HepG2 (cell line): ENCODE measurements at regions not wholly inside any gene's neighbourhood (a gene's known extent, or its start where the extent isn't known, plus 50 kb on each side); places are given as distances from the start of the nearest gene placed in this dataset.

Experiments used
- ATAC-seq: fragments of 200-7000 bp; cut with Tn5 transposase; 3 replicates; pipeline ENCODE4 v1.9.1; 2020; ENCODE audit warnings: mild to moderate bottlenecking, moderate library complexity
- BruUV-seq: library from RNA; stranded (reverse); fragments of 400-500 nt; replicated peaks from 2 replicates; lab custom pipeline; 2021; lab: Mats Ljungman, UMichigan
- CTCF ChIA-PET: fragments of 300-600 bp; formaldehyde crosslinking; extraction: SDS; loops from one replicate; lab custom pipeline; 2021; ENCODE audit warnings: low total read pairs, inconsistent platforms, low intra/inter-chr PET ratio; lab: Yijun Ruan, JAX
- POLR2A ChIA-PET: fragments of 350-600 bp; sonication (Branson Sonifier 250); formaldehyde crosslinking; loops from one replicate; lab custom pipeline; 2020; ENCODE audit warnings: antibody characterized with exemption, inconsistent platforms; lab: Yijun Ruan, JAX
- DNase-seq: peaks from one replicate; pipeline ENCODE4 v3.0.0-alpha.2; 2015; ENCODE audit warnings: low spot score
- FAIRE-seq: peaks from 3 replicates; lab custom pipeline; 2011; peaks lifted over from hg19 to GRCh38; lab: Jason Lieb, UNC
- H2AFZ ChIP-seq: one replicate; pipeline ENCODE4 v1.6.1; 2011; ENCODE audit warnings: low read length, inconsistent platforms
- H3K27ac ChIP-seq: fragments of 300-600 bp; 3 replicates; pipeline ENCODE4 v1.8.0; 2011; ENCODE audit warnings: mixed run types, mild to moderate bottlenecking, mixed read lengths, low read length, inconsistent platforms; ENCODE audit not compliant: insufficient read depth; ENCODE audit errors: extremely low read length
- H3K27me3 ChIP-seq, 2 experiments: fragments of 200-600 bp in 1 of 2; 2 replicates in 1 of 2; 3 replicates in 1 of 2; pipeline versions ENCODE4 v1.6.0 to v1.8.0; 2011; ENCODE audit warnings: low read length in 2 of 2, mild to moderate bottlenecking in 2 of 2, moderate library complexity in 2 of 2, inconsistent platforms in 1 of 2; ENCODE audit not compliant: insufficient read depth in 2 of 2, control insufficient read depth in 1 of 2
- H3K36me3 ChIP-seq, 2 experiments: fragments of 200-600 bp in 1 of 2; replicated peaks in 1 of 2; 2 replicates in 1 of 2; 3 replicates in 1 of 2; pipeline versions ENCODE4 v1.5.1 to v1.8.0; 2011; ENCODE audit warnings: low read length in 2 of 2, inconsistent platforms in 1 of 2; ENCODE audit not compliant: insufficient read depth in 2 of 2, control insufficient read depth in 1 of 2
- H3K4me1 ChIP-seq: 2 replicates; pipeline ENCODE4 v1.5.1; 2012; ENCODE audit warnings: low read length, inconsistent platforms; ENCODE audit not compliant: insufficient read depth
- H3K4me2 ChIP-seq: 2 replicates; pipeline ENCODE4 v1.6.0; 2011; ENCODE audit warnings: low read depth, low read length, inconsistent platforms
- H3K4me3 ChIP-seq, 3 experiments: fragments of 200-600 bp in 1 of 3; sonication (generic), shearing (Covaris generic) in 1 of 3; replicated peaks in 1 of 3; 2 replicates each; pipeline ENCODE4 v1.5.1; 2011 to 2016; ENCODE audit warnings: low read length in 3 of 3, inconsistent platforms in 2 of 3, low read depth in 2 of 3, mild to moderate bottlenecking in 2 of 3, control low read depth in 1 of 3, mixed read lengths in 1 of 3; ENCODE audit not compliant: insufficient read depth in 1 of 3
- H3K79me2 ChIP-seq: one replicate; pipeline ENCODE4 v1.6.1; 2011; ENCODE audit warnings: low read length, inconsistent platforms; ENCODE audit not compliant: insufficient read depth
- H3K9ac ChIP-seq: 2 replicates; pipeline ENCODE4 v1.6.0; 2011; ENCODE audit warnings: mild to moderate bottlenecking, low read depth, low read length, inconsistent platforms; ENCODE audit not compliant: insufficient read depth
- H3K9me3 ChIP-seq: 2 replicates; pipeline ENCODE4 v1.5.1; 2012; ENCODE audit warnings: mild to moderate bottlenecking, low read length
- H4K20me1 ChIP-seq: 2 replicates; pipeline ENCODE4 v1.6.0; 2011; ENCODE audit warnings: inconsistent platforms, mild to moderate bottlenecking, low read length, moderate library complexity; ENCODE audit not compliant: insufficient read depth
- DPF2 ChIP-seq: sonication (generic); formaldehyde crosslinking; IDR thresholded peaks from 2 replicates; pipeline ENCODE4 v1.4.0; 2020; ENCODE audit warnings: mild to moderate bottlenecking, low read depth, missing genetic modification reagents, borderline replicate concordance
- FOXC1 ChIP-seq: sonication (generic); formaldehyde crosslinking; IDR thresholded peaks from 2 replicates; pipeline ENCODE4 v1.8.0; 2022; ENCODE audit warnings: mild to moderate bottlenecking, missing genetic modification reagents, borderline replicate concordance
- HCFC1 ChIP-seq: fragments of 150-350 bp; IDR thresholded peaks from 2 replicates; pipeline ENCODE4 v1.6.1; 2014; ENCODE audit warnings: low read depth, low read length
- PHF5A ChIP-seq: IDR thresholded peaks from one replicate; pipeline ENCODE4 v1.6.1; 2018; ENCODE audit warnings: low read depth, missing genetic modification reagents; ENCODE audit not compliant: unreplicated experiment
- ZBTB21 ChIP-seq: sonication (generic); formaldehyde crosslinking; IDR thresholded peaks from 2 replicates; pipeline ENCODE4 v1.4.0; 2020; ENCODE audit warnings: missing genetic modification reagents
- ZNF407 ChIP-seq: sonication (generic); formaldehyde crosslinking; IDR thresholded peaks from one replicate; pipeline ENCODE4 v1.5.1; 2020; ENCODE audit warnings: mild to moderate bottlenecking, missing genetic modification reagents; ENCODE audit errors: not compliant biosample characterization
- ZNF556 ChIP-seq: sonication (generic); formaldehyde crosslinking; IDR thresholded peaks from 2 replicates; pipeline ENCODE4 v1.4.0; 2020; ENCODE audit warnings: mild to moderate bottlenecking, missing genetic modification reagents, borderline replicate concordance
- ZNF646 ChIP-seq: sonication (generic); formaldehyde crosslinking; IDR thresholded peaks from 2 replicates; pipeline ENCODE4 v1.9.0; 2021; ENCODE audit warnings: mild to moderate bottlenecking, missing genetic modification reagents
- ZNF780A ChIP-seq: sonication (generic); formaldehyde crosslinking; IDR thresholded peaks from 2 replicates; pipeline ENCODE4 v1.8.0; 2022; ENCODE audit warnings: mild to moderate bottlenecking, missing genetic modification reagents, moderate library complexity
- WGBS: methylation state at CpG from one replicate; pipeline ENCODE4 v1.1.6; 2017; ENCODE audit warnings: low lambda C conversion rate; 5-methylcytosine and 5-hydroxymethylcytosine counted together
- in situ Hi-C: cut with HindIII; loops from 2 replicates; pipeline ENCODE4 v1.10.0; 2017; ENCODE audit warnings: low pct_unique_long_range_greater_than_20kb; ENCODE audit not compliant: extremely low pct_ligation_motif_present
- intact Hi-C: fragments of 100-400 bp; cut with micrococcal nuclease; formaldehyde crosslinking; loops from one replicate; pipeline ENCODE4 v1.10.0; 2022; ENCODE audit not compliant: unreplicated experiment

- no peak for TF ChIP-seq ZNF407 (CRISPR knock-in tag)
- TF ChIP-seq ZNF780A (CRISPR knock-in tag) = no peak
- TF ChIP-seq HCFC1 = no peak
- TF ChIP-seq ZNF556 = no peak
- no peak for TF ChIP-seq ZBTB21 (CRISPR knock-in tag)
Observed at GRCh38 chr10:106224676-106225075, 939.8 kb downstream of the SORCS1 start (continued).

- Histone ChIP-seq H3K9ac (no peak overlapping the region), H3K27me3 (no peaks in the 10 kb centered on the region), H3K79me2 (no peaks in the 10 kb centered on the region), H3K36me3 (no peaks in the 10 kb centered on the region), H3K4me3 (no peak overlapping the region), H2AFZ (no peak overlapping the region), H4K20me1 (no peaks in the 10 kb centered on the region), H3K27ac (no peak overlapping the region), H3K9me3 (peaks cover 67% of the 10 kb centered on the region), H3K4me1 (no peaks in the 10 kb centered on the region), H3K4me2 (no peak overlapping the region)
- no peak for DNase-seq
- in situ Hi-C loops (no loop called here), intact Hi-C loops (no loop called here)
- ATAC-seq = no peak
- no peak for FAIRE-seq
- WGBS = 6% methylated on average over 3 of the region's 3 CpGs
- ChIA-PET POLR2A (no interaction called here), CTCF (no interaction called here)
- no TSS peak for BruUV-seq
- no peak for TF ChIP-seq DPF2 (CRISPR knock-in tag)
- TF ChIP-seq ZNF646 (CRISPR knock-in tag) = no peak
- no peak for TF ChIP-seq PHF5A (CRISPR knock-in tag)
- TF ChIP-seq FOXC1 (CRISPR knock-in tag) = no peak
Observed at GRCh38 chr10:106217627-106218026, 946.9 kb downstream of the SORCS1 start.
